ENCODE measurements at regions not wholly inside any gene's neighbourhood (a gene's known extent, or its start where the extent isn't known, plus 50 kb on each side); places are given as distances from the start of the nearest gene placed in this dataset.

DNA sequence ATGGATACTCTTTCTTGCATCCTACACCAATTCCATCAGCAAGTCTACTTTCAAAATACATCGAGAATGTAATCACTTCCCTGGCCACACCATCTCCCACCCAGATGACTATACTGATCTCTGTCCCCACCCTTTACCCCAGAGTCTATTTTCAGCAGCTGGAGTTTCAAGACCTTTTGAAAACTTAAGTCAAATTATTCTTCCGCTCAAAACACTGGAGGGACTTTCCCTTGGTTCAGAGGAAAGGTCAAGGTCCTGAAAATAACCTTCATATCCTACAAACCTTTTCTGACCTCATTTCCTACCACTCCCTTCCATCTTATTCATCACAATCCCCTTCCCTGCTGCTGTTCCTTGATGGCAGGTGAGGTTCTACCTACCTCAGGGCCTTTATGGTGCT is 58.8 kb upstream of the LYPD6 start:
- TF ChIP-seq, protein P1, sequence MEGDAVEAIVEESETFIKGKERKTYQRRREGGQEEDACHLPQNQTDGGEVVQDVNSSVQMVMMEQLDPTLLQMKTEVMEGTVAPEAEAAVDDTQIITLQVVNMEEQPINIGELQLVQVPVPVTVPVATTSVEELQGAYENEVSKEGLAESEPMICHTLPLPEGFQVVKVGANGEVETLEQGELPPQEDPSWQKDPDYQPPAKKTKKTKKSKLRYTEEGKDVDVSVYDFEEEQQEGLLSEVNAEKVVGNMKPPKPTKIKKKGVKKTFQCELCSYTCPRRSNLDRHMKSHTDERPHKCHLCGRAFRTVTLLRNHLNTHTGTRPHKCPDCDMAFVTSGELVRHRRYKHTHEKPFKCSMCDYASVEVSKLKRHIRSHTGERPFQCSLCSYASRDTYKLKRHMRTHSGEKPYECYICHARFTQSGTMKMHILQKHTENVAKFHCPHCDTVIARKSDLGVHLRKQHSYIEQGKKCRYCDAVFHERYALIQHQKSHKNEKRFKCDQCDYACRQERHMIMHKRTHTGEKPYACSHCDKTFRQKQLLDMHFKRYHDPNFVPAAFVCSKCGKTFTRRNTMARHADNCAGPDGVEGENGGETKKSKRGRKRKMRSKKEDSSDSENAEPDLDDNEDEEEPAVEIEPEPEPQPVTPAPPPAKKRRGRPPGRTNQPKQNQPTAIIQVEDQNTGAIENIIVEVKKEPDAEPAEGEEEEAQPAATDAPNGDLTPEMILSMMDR (conservative IDR thresholded peaks at IDR 0.05; ENCODE audit: control insufficient read depth, insufficient read depth, low read depth, low read length), result no peak
- no peak for DNase-seq (ENCODE audit: low read depth)
- no peak overlapping the region for H3K4me3 ChIP-seq (ENCODE audit: control insufficient read depth, low read depth, low read length)

DNA sequence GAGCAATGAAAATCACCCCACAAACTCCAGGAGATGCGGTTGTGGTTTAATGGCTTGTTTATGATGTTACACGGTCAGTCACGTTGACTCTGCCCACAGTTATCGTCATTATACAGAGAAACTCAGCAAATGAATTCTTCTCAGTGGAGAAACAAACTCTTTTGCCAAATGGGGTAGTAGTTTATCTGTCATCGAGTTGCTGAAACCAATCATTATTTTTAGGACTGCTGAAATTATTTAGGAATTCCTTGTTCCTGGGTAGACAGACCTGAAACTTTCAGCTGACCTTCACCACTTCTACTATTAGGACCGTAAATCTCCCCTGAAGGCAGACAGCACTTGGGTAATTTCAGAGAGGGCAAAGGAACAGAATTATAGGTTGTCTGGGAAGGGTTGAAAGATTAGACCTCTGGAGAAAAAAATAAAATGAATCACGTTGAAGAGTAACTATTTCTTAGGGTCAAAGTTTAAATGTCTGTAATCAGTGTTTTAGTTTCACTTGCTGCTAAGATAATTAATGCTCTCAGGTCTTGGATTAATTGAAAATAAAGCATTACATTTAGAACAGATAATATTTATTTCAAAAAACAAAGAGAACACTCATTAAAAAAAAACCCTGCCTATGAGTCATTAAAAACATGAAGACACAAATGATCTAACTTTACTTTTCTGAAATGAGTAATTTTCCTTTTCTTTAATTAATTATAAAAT is 52.1 kb upstream of the LYPD6 start:
- DNase-seq (ENCODE audit: low read depth), result peak; percentile 28
- TF ChIP-seq, protein P1 (conservative IDR thresholded peaks at IDR 0.05; ENCODE audit: control insufficient read depth, insufficient read depth, low read depth, low read length), result no peak
- no peak overlapping the region for H3K4me3 ChIP-seq (ENCODE audit: control insufficient read depth, low read depth, low read length)

DNA sequence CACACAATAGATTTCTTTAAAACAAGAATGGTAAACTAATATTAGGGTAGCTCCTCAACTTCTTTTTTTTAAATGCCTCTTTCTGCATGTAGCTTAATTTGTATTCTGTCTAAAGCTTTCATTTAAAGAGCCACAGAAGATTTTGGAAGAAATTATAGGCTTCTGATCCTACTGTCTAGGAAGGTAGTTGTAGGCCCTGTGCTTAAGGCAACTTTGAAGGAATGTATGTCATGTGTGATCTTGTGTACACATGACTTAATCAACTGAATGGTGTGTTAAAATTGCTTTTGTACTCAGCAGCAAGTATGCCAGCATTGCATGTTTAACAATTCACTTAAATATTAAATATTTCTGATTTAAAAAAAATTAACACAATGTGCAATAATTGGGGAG is 51.5 kb upstream of the LYPD6 start:
- TF ChIP-seq, protein P1 (conservative IDR thresholded peaks at IDR 0.05; ENCODE audit: control insufficient read depth, insufficient read depth, low read depth, low read length), result no peak
- no peak for DNase-seq (ENCODE audit: low read depth)
- no peak overlapping the region for H3K4me3 ChIP-seq (ENCODE audit: control insufficient read depth, low read depth, low read length)
